GM12878 (cell line): ENCODE measurements at regions not wholly inside any gene's neighbourhood (a gene's known extent, or its start where the extent isn't known, plus 50 kb on each side); places are given as distances from the start of the nearest gene placed in this dataset.

ENCODE experiments used
- BCL11A ChIP-seq: IDR thresholded peaks from 2 replicates; pipeline ENCODE4 v1.6.1; 2011; ENCODE audit warnings: low read depth, low read length
- BRCA1 ChIP-seq: IDR thresholded peaks from 2 replicates; pipeline ENCODE4 v1.6.1; 2011; ENCODE audit warnings: low read depth, low read length, improper control_type of control experiment
- CREM ChIP-seq: IDR thresholded peaks from 2 replicates; pipeline ENCODE4 v1.6.1; 2014; ENCODE audit warnings: antibody characterized with exemption, low read depth
- EED ChIP-seq: sonication (generic); IDR thresholded peaks from 2 replicates; pipeline ENCODE4 v1.6.1; 2016; ENCODE audit warnings: antibody characterized with exemption, low read depth
- EP300 ChIP-seq, 2 experiments: fragments of 150-350 bp in 1 of 2; IDR thresholded peaks; 2 replicates each; pipeline ENCODE4 v1.6.1; 2011 to 2012; ENCODE audit warnings: low read depth in 2 of 2, low read length in 2 of 2, borderline replicate concordance in 1 of 2, improper control_type of control experiment in 1 of 2, inconsistent platforms in 1 of 2; ENCODE audit not compliant: control insufficient read depth in 1 of 2
- FOS ChIP-seq: IDR thresholded peaks from 3 replicates; pipeline ENCODE4 v1.6.1; 2011; ENCODE audit warnings: borderline replicate concordance; ENCODE audit not compliant: insufficient read length; ENCODE audit errors: extremely low read depth
- HDGF ChIP-seq: fragments of 450-650 bp; IDR thresholded peaks from 2 replicates; pipeline ENCODE4 v1.6.1; 2016; ENCODE audit warnings: antibody characterized with exemption
- JUNB ChIP-seq: IDR thresholded peaks from 2 replicates; pipeline ENCODE4 v1.6.1; 2016; ENCODE audit warnings: antibody characterized with exemption, mild to moderate bottlenecking
- MEF2A ChIP-seq: IDR thresholded peaks from 2 replicates; pipeline ENCODE4 v1.6.1; 2011; ENCODE audit warnings: low read depth, mild to moderate bottlenecking, low read length, moderate library complexity; ENCODE audit not compliant: insufficient read depth
- MLLT1 ChIP-seq: fragments of 450-650 bp; IDR thresholded peaks from 2 replicates; pipeline ENCODE4 v1.6.1; 2016; ENCODE audit warnings: mild to moderate bottlenecking
- MTA2 ChIP-seq: fragments of 450-650 bp; IDR thresholded peaks from 2 replicates; pipeline ENCODE4 v1.6.1; 2016; ENCODE audit warnings: low read depth, mild to moderate bottlenecking, moderate library complexity
- MYB ChIP-seq: fragments of 150-350 bp; IDR thresholded peaks from 2 replicates; pipeline ENCODE4 v1.6.1; 2014; ENCODE audit warnings: mild to moderate bottlenecking, low read depth, low read length, borderline replicate concordance
- NKRF ChIP-seq: fragments of 450-650 bp; conservative IDR thresholded peaks from 2 replicates; pipeline ENCODE4 v1.6.1; 2017; ENCODE audit warnings: mild to moderate bottlenecking, moderate library complexity
- PBX3 ChIP-seq: IDR thresholded peaks from 2 replicates; pipeline ENCODE4 v1.6.1; 2011; ENCODE audit warnings: mild to moderate bottlenecking, low read depth, low read length, moderate library complexity; ENCODE audit not compliant: insufficient replicate concordance
- RELB ChIP-seq: fragments of 450-650 bp; IDR thresholded peaks from 2 replicates; pipeline ENCODE4 v1.6.1; 2017; ENCODE audit warnings: low read depth, mild to moderate bottlenecking, moderate library complexity
- SP1 ChIP-seq: IDR thresholded peaks from one replicate; pipeline ENCODE4 v1.6.1; 2011; ENCODE audit warnings: low read depth, low read length
- SPI1 ChIP-seq: IDR thresholded peaks from 2 replicates; pipeline ENCODE4 v1.6.1; 2011; ENCODE audit warnings: low read depth, mild to moderate bottlenecking, low read length, moderate library complexity, borderline replicate concordance; ENCODE audit not compliant: insufficient read depth
- SREBF2 ChIP-seq: IDR thresholded peaks from 2 replicates; pipeline ENCODE4 v1.6.1; 2012; ENCODE audit warnings: mild to moderate bottlenecking, low read length
- YY1 ChIP-seq: IDR thresholded peaks from 2 replicates; pipeline ENCODE4 v1.6.1; 2011; ENCODE audit warnings: low read depth, mild to moderate bottlenecking, low read length
- ZNF207 ChIP-seq: fragments of 450-650 bp; IDR thresholded peaks from 2 replicates; pipeline ENCODE4 v1.6.1; 2014; ENCODE audit warnings: antibody characterized with exemption, mild to moderate bottlenecking, borderline replicate concordance
- ZNF384 ChIP-seq: IDR thresholded peaks from 2 replicates; pipeline ENCODE4 v1.6.1; 2012; ENCODE audit warnings: low read depth, mild to moderate bottlenecking, low read length, improper control_type of control experiment, borderline replicate concordance
- TF ChIP-seq, protein P1 (sequence below): IDR thresholded peaks from 2 replicates; pipeline ENCODE4 v1.6.1; 2012; ENCODE audit warnings: low read length, inconsistent platforms
- TF ChIP-seq, protein P2 (sequence below): fragments of 450-650 bp; IDR thresholded peaks from 2 replicates; pipeline ENCODE4 v1.6.1; 2014; ENCODE audit warnings: mild to moderate bottlenecking

- no peak for TF ChIP-seq PBX3
- TF ChIP-seq BCL11A, result peak; percentile 85
- no peak for TF ChIP-seq SP1
- no peak for TF ChIP-seq CREM
- peak; percentile 57; the same call in 1 of the 2 replicates for TF ChIP-seq RELB
- TF ChIP-seq ZNF207, result no peak
- TF ChIP-seq, protein P1, sequence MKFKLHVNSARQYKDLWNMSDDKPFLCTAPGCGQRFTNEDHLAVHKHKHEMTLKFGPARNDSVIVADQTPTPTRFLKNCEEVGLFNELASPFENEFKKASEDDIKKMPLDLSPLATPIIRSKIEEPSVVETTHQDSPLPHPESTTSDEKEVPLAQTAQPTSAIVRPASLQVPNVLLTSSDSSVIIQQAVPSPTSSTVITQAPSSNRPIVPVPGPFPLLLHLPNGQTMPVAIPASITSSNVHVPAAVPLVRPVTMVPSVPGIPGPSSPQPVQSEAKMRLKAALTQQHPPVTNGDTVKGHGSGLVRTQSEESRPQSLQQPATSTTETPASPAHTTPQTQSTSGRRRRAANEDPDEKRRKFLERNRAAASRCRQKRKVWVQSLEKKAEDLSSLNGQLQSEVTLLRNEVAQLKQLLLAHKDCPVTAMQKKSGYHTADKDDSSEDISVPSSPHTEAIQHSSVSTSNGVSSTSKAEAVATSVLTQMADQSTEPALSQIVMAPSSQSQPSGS, result peak; percentile 90
- peak; percentile 64; the same call in 1 of the 2 replicates for TF ChIP-seq ZNF384
- TF ChIP-seq JUNB, result peak; percentile 75
- TF ChIP-seq HDGF, result no peak
- TF ChIP-seq MTA2, result peak; percentile 62; the same call in 1 of the 2 replicates
- TF ChIP-seq BRCA1, result no peak
- TF ChIP-seq EED, result peak; percentile 95
- TF ChIP-seq SREBF2, result no peak
- TF ChIP-seq MLLT1, result peak; percentile 42; the same call in 1 of the 2 replicates
- TF ChIP-seq YY1, result 0 out of 2 replicates have a peak, but pooled peaks have one; percentile 36
- TF ChIP-seq MYB, result no peak
- TF ChIP-seq MEF2A, result peak; percentile 68; the same call in 1 of the 2 replicates
- TF ChIP-seq SPI1, result peak; percentile 99
- TF ChIP-seq, protein P2, sequence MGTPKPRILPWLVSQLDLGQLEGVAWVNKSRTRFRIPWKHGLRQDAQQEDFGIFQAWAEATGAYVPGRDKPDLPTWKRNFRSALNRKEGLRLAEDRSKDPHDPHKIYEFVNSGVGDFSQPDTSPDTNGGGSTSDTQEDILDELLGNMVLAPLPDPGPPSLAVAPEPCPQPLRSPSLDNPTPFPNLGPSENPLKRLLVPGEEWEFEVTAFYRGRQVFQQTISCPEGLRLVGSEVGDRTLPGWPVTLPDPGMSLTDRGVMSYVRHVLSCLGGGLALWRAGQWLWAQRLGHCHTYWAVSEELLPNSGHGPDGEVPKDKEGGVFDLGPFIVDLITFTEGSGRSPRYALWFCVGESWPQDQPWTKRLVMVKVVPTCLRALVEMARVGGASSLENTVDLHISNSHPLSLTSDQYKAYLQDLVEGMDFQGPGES, result no peak
- peak in 1 of 2 experiments; percentile 64; a peak in 1 of 4 replicates for TF ChIP-seq EP300 (IDR thresholded peaks at IDR 0.05; ENCODE audit: borderline replicate concordance in 1 of 2, control insufficient read depth in 1 of 2, low read depth in 2 of 2, low read length in 2 of 2)
- no peak for TF ChIP-seq NKRF
- no peak for TF ChIP-seq FOS
Observed at GRCh38 chr5:153896701-153897100, 142.0 kb downstream of the FAM114A2 start (continued).
